HT-29 (cell line): ENCODE measurements at regions not wholly inside any gene's neighbourhood (a gene's known extent, or its start where the extent isn't known, plus 50 kb on each side); places are given as distances from the start of the nearest gene placed in this dataset.
"Not testable (repeated sequence)": the region's sequence is repeated elsewhere in the genome, so short reads cannot be mapped to it uniquely, and the experiment has no call there.

Source experiments
- DNase-seq: peaks from one replicate; pipeline ENCODE4 v3.0.0-alpha.2; 2015; ENCODE audit warnings: low spot score

GRCh38 chr4:60868232-60868960 lies 331.7 kb upstream of the ADGRL3 start:
- no peak for DNase-seq

DNA sequence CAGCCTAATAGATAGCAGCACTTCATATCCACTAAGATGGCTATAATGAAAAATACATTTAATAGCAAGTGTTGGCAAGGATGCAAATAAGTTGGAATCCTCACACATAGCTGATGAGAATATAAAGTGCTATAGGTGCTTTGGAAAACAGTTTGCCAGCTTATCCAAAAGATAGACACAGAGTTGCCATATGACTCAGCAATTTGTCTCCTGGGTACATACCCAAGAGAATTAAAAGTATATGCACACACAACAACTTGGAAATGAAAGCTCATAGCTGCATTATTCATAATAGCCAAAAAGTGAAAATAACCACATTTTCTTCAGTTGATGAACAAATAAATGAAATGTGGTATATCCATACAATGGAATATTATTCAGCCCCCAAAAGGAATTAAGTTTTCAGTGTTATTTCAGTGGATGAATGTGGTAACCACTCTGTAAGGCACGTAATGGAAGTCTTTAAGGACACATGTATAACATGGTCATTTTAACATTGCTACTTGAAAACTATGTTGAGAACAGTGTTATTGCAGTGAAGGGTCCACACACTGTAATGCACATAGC lies 320.9 kb upstream of the ADGRL3 start:
- no peak for DNase-seq

GRCh38 chr4:60884587-60884986 lies 315.5 kb upstream of the ADGRL3 start:
- DNase-seq, result no peak

DNA sequence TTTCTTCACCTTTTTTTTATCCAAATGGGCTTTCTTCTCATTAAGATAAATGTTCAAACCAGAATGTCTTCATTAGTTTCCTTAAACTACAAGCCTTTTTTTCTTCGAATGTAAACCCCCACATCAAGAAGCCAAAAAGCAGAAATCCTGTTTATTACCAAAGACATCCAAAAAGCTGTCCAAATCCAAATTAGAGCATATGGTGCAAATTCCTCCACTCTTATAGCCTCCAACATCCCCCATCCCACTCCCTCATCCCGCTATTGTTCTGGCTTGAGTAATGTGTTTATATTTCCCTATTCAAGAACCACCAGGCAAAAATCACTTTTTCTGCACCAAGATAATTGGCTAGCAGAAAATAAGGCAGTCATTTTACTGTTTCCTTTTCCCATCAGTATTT lies 315.1 kb upstream of the ADGRL3 start:
- no peak for DNase-seq

GRCh38 chr4:60890743-60891142 lies 309.4 kb upstream of the ADGRL3 start:
- no peak for DNase-seq

DNA sequence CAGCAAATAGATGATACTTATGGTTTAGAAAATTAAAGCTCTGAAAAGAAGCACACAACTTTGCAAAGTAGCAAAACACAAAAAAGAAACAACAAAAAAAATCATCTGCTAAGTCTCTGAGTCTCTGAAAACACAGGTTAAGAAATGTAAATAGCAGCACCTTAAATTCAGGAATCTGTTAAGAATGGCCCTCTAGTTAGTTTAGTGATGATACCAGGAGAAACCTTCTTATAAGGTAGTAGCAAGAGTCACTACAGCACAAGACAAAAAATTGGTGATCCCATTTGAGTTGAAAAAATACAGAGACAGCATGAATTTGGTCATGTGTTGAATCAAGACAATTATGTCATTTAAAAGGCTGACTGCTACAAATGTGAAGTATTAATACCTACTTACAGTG lies 308.2 kb upstream of the ADGRL3 start:
- DNase-seq, result no peak

GRCh38 chr4:60897415-60897814 lies 302.7 kb upstream of the ADGRL3 start:
- DNase-seq, result no peak

- DNase-seq, result no peak
Observed at GRCh38 chr4:60905162-60905561, 295.0 kb upstream of the ADGRL3 start.

GRCh38 chr4:60911127-60911526 lies 289.0 kb upstream of the ADGRL3 start:
- no peak for DNase-seq

- DNase-seq, result no peak
Observed at GRCh38 chr4:60913002-60913401, 287.1 kb upstream of the ADGRL3 start.

DNA sequence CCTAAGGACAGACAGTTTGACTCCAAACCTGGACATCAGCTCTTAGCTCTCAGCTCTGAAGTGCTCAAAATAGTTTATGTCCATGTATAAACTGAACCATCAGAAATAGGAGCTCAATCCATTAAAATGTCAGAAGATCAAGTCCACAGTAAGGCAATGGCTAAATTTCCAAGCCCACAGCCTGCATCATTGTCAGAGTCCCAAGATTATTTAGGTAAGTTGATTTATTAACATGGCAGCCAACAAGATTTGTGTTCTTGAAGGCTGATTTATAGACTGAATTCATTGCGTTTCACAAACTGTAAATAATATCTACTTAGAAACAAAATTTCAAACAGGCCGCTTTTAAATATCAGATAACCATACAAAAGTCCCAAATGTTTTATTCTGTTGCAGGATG lies 286.5 kb upstream of the ADGRL3 start:
- DNase-seq, result no peak

- not testable (repeated sequence) for DNase-seq
Observed at GRCh38 chr4:60921735-60922134, 278.4 kb upstream of the ADGRL3 start.

GRCh38 chr4:60923075-60923474 lies 277.1 kb upstream of the ADGRL3 start:
- no peak for DNase-seq

GRCh38 chr4:60926624-60927023 lies 273.5 kb upstream of the ADGRL3 start:
- DNase-seq, result no peak

DNA sequence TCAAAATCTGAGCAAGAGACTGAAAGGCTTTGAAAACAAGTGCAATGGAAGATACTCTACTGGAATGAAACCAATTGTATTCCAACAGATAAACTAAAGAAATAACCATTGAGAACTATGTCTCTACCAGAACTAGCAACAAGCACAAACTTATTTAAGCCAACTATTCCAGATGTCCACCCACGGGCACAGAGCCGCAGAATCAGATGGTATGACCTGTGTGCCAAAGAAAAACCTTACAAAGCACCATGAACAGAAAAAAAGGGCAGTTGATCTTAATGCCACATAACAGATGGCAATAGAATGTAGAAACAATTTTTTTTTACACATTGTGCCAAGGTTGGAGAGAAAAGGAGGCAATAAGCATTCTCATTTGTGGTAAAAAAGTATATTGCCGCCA lies 269.3 kb upstream of the ADGRL3 start:
- DNase-seq, result no peak

GRCh38 chr4:60934566-60935295 lies 265.4 kb upstream of the ADGRL3 start:
- no peak for DNase-seq

DNA sequence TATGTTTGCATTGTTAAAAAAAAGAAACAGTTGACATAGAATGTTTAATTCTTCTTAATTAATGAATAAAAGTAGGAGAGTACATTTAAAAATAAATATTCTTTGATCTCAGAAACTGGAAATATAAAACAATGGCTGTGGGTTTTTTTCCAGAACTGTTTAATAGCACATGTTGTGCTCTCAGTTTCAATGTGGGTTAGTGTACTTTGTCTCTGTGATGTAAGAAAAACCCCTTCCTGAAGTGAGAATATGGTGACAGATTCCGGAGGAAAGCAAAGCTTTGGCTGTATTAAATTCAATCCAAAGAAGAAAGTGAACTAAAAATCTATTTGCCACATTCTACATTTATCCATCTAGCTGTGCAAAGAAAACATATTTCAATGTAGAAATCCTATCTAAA lies 261.9 kb upstream of the ADGRL3 start:
- DNase-seq, result no peak

GRCh38 chr4:60938621-60939020 lies 261.5 kb upstream of the ADGRL3 start:
- DNase-seq, result no peak

GRCh38 chr4:60944060-60944459 lies 256.1 kb upstream of the ADGRL3 start:
- DNase-seq, result no peak

DNA sequence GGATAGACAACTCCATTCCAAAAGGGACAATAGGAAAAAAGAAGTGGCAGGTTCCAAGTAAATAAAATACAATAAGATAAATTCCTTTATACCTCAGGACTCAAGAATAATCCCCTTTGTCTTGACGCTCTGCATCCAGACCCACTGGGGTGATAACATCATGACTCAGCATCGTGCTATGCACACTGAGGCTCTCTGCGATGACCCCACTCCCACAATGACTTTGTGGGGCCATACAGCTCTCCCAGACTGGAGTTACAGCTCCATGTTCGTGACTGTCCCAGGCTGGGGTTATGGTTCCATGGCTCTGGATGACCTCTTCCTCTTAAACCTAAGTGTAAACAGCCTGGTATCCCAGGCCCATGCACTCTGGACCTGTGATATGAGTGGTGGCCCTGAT lies 254.5 kb upstream of the ADGRL3 start:
- DNase-seq, result no peak

DNA sequence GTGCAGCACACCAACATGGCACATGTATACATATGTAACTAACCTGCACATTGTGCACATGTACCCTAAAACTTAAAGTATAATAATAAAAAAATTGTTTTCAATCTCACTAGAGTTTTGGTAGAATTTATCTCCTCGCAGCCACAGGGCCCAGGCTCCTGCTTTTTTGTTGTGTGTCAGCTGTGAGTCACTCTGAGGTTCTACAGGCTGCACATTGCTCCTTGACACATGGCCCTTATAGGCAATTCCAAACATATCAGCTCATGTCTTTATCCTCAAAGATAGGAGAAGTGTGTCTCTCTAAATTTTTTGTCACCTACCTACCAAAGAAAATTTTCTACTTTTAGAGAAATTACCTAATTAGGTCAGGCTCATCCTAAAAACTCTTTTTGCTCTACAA lies 252.1 kb upstream of the ADGRL3 start:
- no peak for DNase-seq

DNA sequence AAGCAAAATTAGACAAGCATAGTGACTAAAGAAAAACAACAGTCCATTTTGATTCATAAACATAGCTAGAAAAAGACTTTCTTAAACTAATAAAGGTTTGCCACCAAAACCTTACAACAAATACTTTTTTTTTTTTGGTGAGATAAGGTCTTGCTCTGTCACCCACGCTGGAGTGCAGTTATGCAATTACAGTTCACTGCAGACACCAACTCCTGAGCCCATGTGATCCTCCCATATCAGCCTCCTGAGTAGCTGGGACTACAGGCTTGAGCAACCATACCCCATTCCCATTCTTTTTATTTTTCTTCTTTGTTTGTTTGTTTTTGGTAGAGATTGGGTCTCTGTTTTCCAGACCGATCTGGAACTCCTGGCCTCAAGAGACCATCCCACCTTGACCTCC lies 247.2 kb upstream of the ADGRL3 start:
- DNase-seq, result no peak

DNA sequence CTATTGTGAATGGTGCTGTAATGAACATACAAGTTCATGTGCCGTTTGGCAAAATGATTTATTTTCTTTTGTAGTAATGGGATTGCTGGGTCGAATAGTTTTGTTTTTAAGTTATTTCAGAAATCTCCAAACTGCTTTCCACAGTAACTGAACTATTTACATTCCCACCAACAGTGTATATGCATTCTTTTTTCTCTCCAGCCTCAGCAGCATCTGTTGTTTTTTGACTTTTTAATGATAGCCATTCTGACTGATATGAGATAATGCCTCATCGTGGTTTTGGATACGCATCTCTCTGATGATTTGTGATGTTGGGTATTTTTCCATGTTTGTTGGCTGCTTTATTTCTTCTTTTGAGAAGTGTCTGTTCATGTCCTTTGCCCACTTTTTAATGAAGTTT lies 246.3 kb upstream of the ADGRL3 start:
- no peak for DNase-seq
